GM23338 (cell line): ENCODE measurements at regions not wholly inside any gene's neighbourhood (a gene's known extent, or its start where the extent isn't known, plus 50 kb on each side); places are given as distances from the start of the nearest gene placed in this dataset.

Experiments used
- ATAC-seq: fragments of 200-7000 bp; cut with Tn5 transposase; 3 replicates; pipeline ENCODE4 v1.9.1; 2020
- DNase-seq: peaks from one replicate; pipeline ENCODE4 v3.0.0-alpha.2; 2015; ENCODE audit warnings: low spot score
- H2AFZ ChIP-seq: fragments of 200-600 bp; sonication (generic); 2 replicates; pipeline ENCODE4 v1.8.0; 2016; ENCODE audit warnings: antibody characterized with exemption, mild to moderate bottlenecking, moderate library complexity
- H3F3A ChIP-seq: fragments of 200-600 bp; sonication (generic); replicated peaks from 2 replicates; pipeline ENCODE4 v1.8.0; 2017; ENCODE audit warnings: antibody characterized with exemption, mixed run types, low read depth
- H3K27ac ChIP-seq: fragments of 200-600 bp; sonication (generic); 2 replicates; pipeline ENCODE4 v1.6.1; 2016; ENCODE audit warnings: low read depth
- H3K27me3 ChIP-seq: fragments of 200-600 bp; sonication (generic); 2 replicates; pipeline ENCODE4 v1.8.0; 2016; ENCODE audit warnings: mild to moderate bottlenecking, mixed run types, moderate library complexity; ENCODE audit not compliant: insufficient read depth
- H3K36me3 ChIP-seq: fragments of 200-600 bp; sonication (generic); 2 replicates; pipeline ENCODE4 v1.8.0; 2016; ENCODE audit warnings: mild to moderate bottlenecking; ENCODE audit not compliant: insufficient read depth
- H3K4me1 ChIP-seq: fragments of 200-600 bp; sonication (generic); 2 replicates; pipeline ENCODE4 v1.8.0; 2016; ENCODE audit warnings: mild to moderate bottlenecking, moderate library complexity; ENCODE audit not compliant: insufficient read depth
- H3K4me2 ChIP-seq: fragments of 200-600 bp; sonication (generic); 2 replicates; pipeline ENCODE4 v1.7.1; 2017; ENCODE audit warnings: mixed run types
- H3K4me3 ChIP-seq: fragments of 200-600 bp; sonication (generic); 2 replicates; pipeline ENCODE4 v1.6.1; 2016; ENCODE audit warnings: mixed run types
- H3K79me2 ChIP-seq: fragments of 200-600 bp; sonication (generic); replicated peaks from 2 replicates; pipeline ENCODE4 v1.8.0; 2017; ENCODE audit warnings: mild to moderate bottlenecking; ENCODE audit not compliant: insufficient read depth
- H3K9me2 ChIP-seq: fragments of 200-600 bp; sonication (generic); 2 replicates; pipeline ENCODE4 v1.8.0; 2017; ENCODE audit not compliant: insufficient read depth
- H4K20me1 ChIP-seq: fragments of 200-600 bp; sonication (generic); replicated peaks from 2 replicates; pipeline ENCODE4 v1.8.0; 2017; ENCODE audit warnings: mild to moderate bottlenecking; ENCODE audit not compliant: insufficient read depth
- H3K27ac Mint-ChIP-seq: 2 replicates; pipeline ENCODE4 v1.8.0; 2020; ENCODE audit warnings: inconsistent platforms, mild to moderate bottlenecking, moderate library complexity, mixed read lengths
- H3K27me3 Mint-ChIP-seq: 3 replicates; pipeline ENCODE4 v1.8.0; 2022; ENCODE audit warnings: low read depth, mild to moderate bottlenecking, moderate library complexity, mixed read lengths, inconsistent platforms; ENCODE audit not compliant: insufficient read depth, poor library complexity
- H3K36me3 Mint-ChIP-seq: 3 replicates; pipeline ENCODE4 v1.8.0; 2021; ENCODE audit warnings: low read depth, mild to moderate bottlenecking, inconsistent platforms, moderate library complexity, mixed read lengths
- H3K4me1 Mint-ChIP-seq: 3 replicates; pipeline ENCODE4 v1.8.0; 2020; ENCODE audit warnings: mild to moderate bottlenecking, inconsistent platforms, mixed read lengths
- H3K4me3 Mint-ChIP-seq: 3 replicates; pipeline ENCODE4 v1.8.0; 2021; ENCODE audit warnings: moderate library complexity, mild to moderate bottlenecking, inconsistent platforms, mixed read lengths
- H3K9me3 Mint-ChIP-seq: 3 replicates; pipeline ENCODE4 v1.8.0; 2020; ENCODE audit warnings: moderate library complexity, mild to moderate bottlenecking, inconsistent platforms, mixed read lengths
- CREB1 ChIP-seq: fragments of 250-450 bp; sonication (Bioruptor Pico); IDR thresholded peaks from 2 replicates; pipeline ENCODE4 v1.5.0; 2020; ENCODE audit warnings: low read depth, mild to moderate bottlenecking, moderate library complexity
- CTCF ChIP-seq, 2 experiments: fragments of 200-600 bp in 1 of 2; sonication (generic) in 1 of 2; conservative IDR thresholded peaks; 2 replicates each; pipeline versions ENCODE4 v1.5.1 to v1.6.1; 2016 to 2017; ENCODE audit warnings: antibody characterized with exemption in 2 of 2, low read depth in 2 of 2, mild to moderate bottlenecking in 2 of 2, moderate library complexity in 1 of 2
- ETS1 ChIP-seq: IDR thresholded peaks from 2 replicates; pipeline ENCODE4 v1.6.1; 2016; ENCODE audit warnings: antibody characterized with exemption
- EZH2 ChIP-seq: fragments of 200-600 bp; sonication (generic); IDR thresholded peaks from one replicate; pipeline ENCODE4 v1.8.0; 2017; ENCODE audit warnings: antibody characterized with exemption, mild to moderate bottlenecking, low read depth; ENCODE audit not compliant: unreplicated experiment
- EZH2phosphoT487 ChIP-seq: fragments of 200-600 bp; sonication (generic); IDR thresholded peaks from one replicate; pipeline ENCODE4 v1.8.1; 2018; ENCODE audit warnings: antibody characterized with exemption; ENCODE audit not compliant: unreplicated experiment
- JUNB ChIP-seq: IDR thresholded peaks from one replicate; pipeline ENCODE4 v1.6.1; 2016; ENCODE audit warnings: antibody characterized with exemption; ENCODE audit not compliant: unreplicated experiment
- NANOG ChIP-seq: IDR thresholded peaks from 2 replicates; pipeline ENCODE4 v1.6.1; 2016; ENCODE audit warnings: antibody characterized with exemption, borderline replicate concordance
- POLR2AphosphoS5 ChIP-seq: IDR thresholded peaks from 2 replicates; pipeline ENCODE4 v1.6.1; 2016; ENCODE audit warnings: antibody characterized with exemption, low read depth
- REST ChIP-seq: IDR thresholded peaks from one replicate; pipeline ENCODE4 v1.6.1; 2018; ENCODE audit warnings: antibody characterized with exemption; ENCODE audit not compliant: unreplicated experiment
- STAT1 ChIP-seq: IDR thresholded peaks from one replicate; pipeline ENCODE4 v1.6.1; 2016; ENCODE audit warnings: antibody characterized with exemption; ENCODE audit not compliant: unreplicated experiment
- ZNF114 ChIP-seq: fragments of 250-450 bp; sonication (Bioruptor Pico); IDR thresholded peaks from 2 replicates; pipeline ENCODE4 v1.5.0; 2020; ENCODE audit warnings: mild to moderate bottlenecking, moderate library complexity
- ZNF331 ChIP-seq: fragments of 250-450 bp; sonication (Bioruptor Pico); IDR thresholded peaks from 2 replicates; pipeline ENCODE4 v1.5.0; 2020; ENCODE audit warnings: low read depth, mild to moderate bottlenecking, moderate library complexity
- ZNF462 ChIP-seq: fragments of 250-450 bp; sonication (Bioruptor Pico); IDR thresholded peaks from 2 replicates; pipeline ENCODE4 v1.5.0; 2020; ENCODE audit warnings: mild to moderate bottlenecking, moderate library complexity

- Histone ChIP-seq H4K20me1 (no peaks in the 10 kb centered on the region), H3K4me3 (no peak overlapping the region), H3K9me2 (no peaks in the 10 kb centered on the region), H3K27me3 (no peaks in the 10 kb centered on the region), H2AFZ (no peak overlapping the region), H3K27ac (no peak overlapping the region), H3K36me3 (no peaks in the 10 kb centered on the region), H3F3A (no peaks in the 10 kb centered on the region), H3K79me2 (no peaks in the 10 kb centered on the region), H3K4me2 (no peak overlapping the region), H3K4me1 (no peaks in the 10 kb centered on the region)
- ATAC-seq (no peak), DNase-seq (no peak)
- Mint-ChIP-seq H3K27ac (no peak overlapping the region), H3K27me3 (no peaks in the 10 kb centered on the region), H3K36me3 (peaks cover 4% of the 10 kb centered on the region; the same call in 1 of the 3 replicates), H3K9me3 (peaks cover 3% of the 10 kb centered on the region; the same call in 1 of the 3 replicates), H3K4me3 (no peak overlapping the region), H3K4me1 (no peaks in the 10 kb centered on the region)
- TF ChIP-seq NANOG = no peak
- no peak for TF ChIP-seq ZNF462 (CRISPR knock-in tag)
- TF ChIP-seq ETS1 = no peak
- TF ChIP-seq EZH2 = no peak
- TF ChIP-seq CTCF (conservative IDR thresholded peaks at IDR 0.05; ENCODE audit: low read depth in 2 of 2) = no peak
- TF ChIP-seq CREB1 (CRISPR knock-in tag) = no peak
- TF ChIP-seq POLR2AphosphoS5 = no peak
- TF ChIP-seq ZNF331 (CRISPR knock-in tag) = no peak
- no peak for TF ChIP-seq EZH2phosphoT487
- TF ChIP-seq ZNF114 = no peak
- no peak for TF ChIP-seq REST
- TF ChIP-seq STAT1 = no peak
- no peak for TF ChIP-seq JUNB
These were observed 53.6 kb upstream of the FUNDC1 start for GRCh38 chrX:44596277-44596676.
